ENCODE measurements at regions not wholly inside any gene's neighbourhood (a gene's known extent, or its start where the extent isn't known, plus 50 kb on each side); places are given as distances from the start of the nearest gene placed in this dataset.

GRCh38 chr7:114126095-114126494, 207.3 kb upstream of the PPP1R3A start:
- intact Hi-C loops (cut with micrococcal nuclease) = no loop called here
- Histone ChIP-seq H3K9ac (ENCODE audit: insufficient read depth, low read length, poor library complexity, severe bottlenecking) (no peak overlapping the region), H3K9me3 (replicated peaks in 1 of 2; ENCODE audit: control insufficient read depth in 1 of 2, insufficient read depth in 1 of 2, low read length in 2 of 2) (no peaks in the 10 kb centered on the region), H3K27ac (ENCODE audit: low read depth in 1 of 2, low read length in 2 of 2) (no peak overlapping the region), H2AFZ (ENCODE audit: insufficient read depth, low read depth, low read length, poor library complexity, severe bottlenecking) (no peak overlapping the region), H3K4me3 (replicated peaks in 1 of 3; ENCODE audit: low read depth in 2 of 3, low read length in 3 of 3) (no peak overlapping the region), H3K79me2 (ENCODE audit: insufficient read depth, low read length) (no peaks in the 10 kb centered on the region), H3K36me3 (replicated peaks in 1 of 2; ENCODE audit: control insufficient read depth in 1 of 2, insufficient read depth in 2 of 2, low read length in 2 of 2) (no peaks in the 10 kb centered on the region), H3K27me3 (ENCODE audit: control insufficient read depth in 2 of 2, insufficient read depth in 2 of 2, low read length in 2 of 2) (no peaks in the 10 kb centered on the region), H3K4me2 (replicated peaks; ENCODE audit: extremely low read depth, low read length, poor library complexity, severe bottlenecking) (no peak overlapping the region), H3K4me1 (ENCODE audit: control insufficient read depth in 1 of 2, insufficient read depth in 2 of 2, low read length in 2 of 2) (no peaks in the 10 kb centered on the region), H4K20me1 (ENCODE audit: insufficient read depth, low read length) (no peaks in the 10 kb centered on the region)
- no peak overlapping the region for H3K27ac Mint-ChIP-seq
- DNase-seq = no peak
- H3K9me3 Mint-ChIP-seq = peaks cover 0 to 2% (median 0%) of the 10 kb centered on the region in 7 donors
- H3K36me3 Mint-ChIP-seq = no peaks in the 10 kb centered on the region
- H3K4me1 Mint-ChIP-seq = no peaks in the 10 kb centered on the region
- H3K4me3 Mint-ChIP-seq = no peak overlapping the region
- peaks cover 0 to 3% (median 2%) of the 10 kb centered on the region in 3 donors for H3K27me3 Mint-ChIP-seq (ENCODE audit: low read depth in 3 of 3)
- no peak for TF ChIP-seq CTCF (IDR thresholded peaks at IDR 0.05)

- peaks cover 0 to 3% (median 0%) of the 10 kb centered on the region in 3 donors for H3K27me3 Mint-ChIP-seq (ENCODE audit: low read depth in 3 of 3)
- no peak overlapping the region for H3K4me2 ChIP-seq (replicated peaks; ENCODE audit: extremely low read depth, low read length, poor library complexity, severe bottlenecking)
- TF ChIP-seq CTCF (IDR thresholded peaks at IDR 0.05) = no peak
- DNase-seq = no peak
- H3K27ac Mint-ChIP-seq = no peak overlapping the region
- no peak overlapping the region for H3K9ac ChIP-seq (ENCODE audit: insufficient read depth, low read length, poor library complexity, severe bottlenecking)
- H3K27me3 ChIP-seq (ENCODE audit: control insufficient read depth in 2 of 2, insufficient read depth in 2 of 2, low read length in 2 of 2) = no peaks in the 10 kb centered on the region
- WGBS (ENCODE audit: insufficient coverage) = 25% methylated on average over 1 of the region's 3 CpGs
- H3K27ac ChIP-seq (ENCODE audit: low read depth in 1 of 2, low read length in 2 of 2) = no peak overlapping the region
- peaks cover 4% of the 10 kb centered on the region for H3K4me1 Mint-ChIP-seq
- H3K36me3 ChIP-seq (replicated peaks in 1 of 2; ENCODE audit: control insufficient read depth in 1 of 2, insufficient read depth in 2 of 2, low read length in 2 of 2) = no peaks in the 10 kb centered on the region
- no peak overlapping the region for H3K4me3 Mint-ChIP-seq
- H3K4me1 ChIP-seq (ENCODE audit: control insufficient read depth in 1 of 2, insufficient read depth in 2 of 2, low read length in 2 of 2) = no peaks in the 10 kb centered on the region
- no peaks in the 10 kb centered on the region for H3K36me3 Mint-ChIP-seq
- H3K9me3 Mint-ChIP-seq = peaks cover 0 to 3% (median 0%) of the 10 kb centered on the region in 7 donors
- no peaks in the 10 kb centered on the region for H3K9me3 ChIP-seq (replicated peaks in 1 of 2; ENCODE audit: control insufficient read depth in 1 of 2, insufficient read depth in 1 of 2, low read length in 2 of 2)
- H4K20me1 ChIP-seq (ENCODE audit: insufficient read depth, low read length) = no peaks in the 10 kb centered on the region
- H2AFZ ChIP-seq (ENCODE audit: insufficient read depth, low read depth, low read length, poor library complexity, severe bottlenecking) = no peak overlapping the region
- intact Hi-C loops (cut with micrococcal nuclease) = no loop called here
- H3K4me3 ChIP-seq (replicated peaks in 1 of 3; ENCODE audit: low read depth in 2 of 3, low read length in 3 of 3) = no peak overlapping the region
- no peaks in the 10 kb centered on the region for H3K79me2 ChIP-seq (ENCODE audit: insufficient read depth, low read length)
These were observed 194.0 kb upstream of the PPP1R3A start for GRCh38 chr7:114112806-114113205.
